DND-41 (cell line): ENCODE measurements at regions not wholly inside any gene's neighbourhood (a gene's known extent, or its start where the extent isn't known, plus 50 kb on each side); places are given as distances from the start of the nearest gene placed in this dataset.

Source experiments
- CTCF ChIP-seq: IDR thresholded peaks from 2 replicates; pipeline ENCODE4 v1.5.1; 2012; ENCODE audit warnings: borderline replicate concordance, low read length, moderate library complexity, mild to moderate bottlenecking; ENCODE audit not compliant: poor library complexity, severe bottlenecking; ENCODE audit errors: extremely low read depth
- EZH2 ChIP-seq: IDR thresholded peaks from 3 replicates; pipeline ENCODE4 v1.6.1; 2012; ENCODE audit warnings: borderline replicate concordance, low read depth, mild to moderate bottlenecking, moderate library complexity, low read length, inconsistent platforms; ENCODE audit not compliant: severe bottlenecking

GRCh38 chr2:39991298-39991697 lies 212.2 kb upstream of the THUMPD2 start:
- TF ChIP-seq CTCF (no peak), EZH2 (no peak)
